ENCODE measurements at regions not wholly inside any gene's neighbourhood (a gene's known extent, or its start where the extent isn't known, plus 50 kb on each side); places are given as distances from the start of the nearest gene placed in this dataset.

- TF ChIP-seq CTCF (IDR thresholded peaks at IDR 0.05) (no peak), POLR2A (IDR thresholded peaks at IDR 0.05) (no peak)
These were observed 114.3 kb upstream of the CDH18 start for GRCh38 chr5:20102293-20102692.
